HepG2 (cell line): ENCODE measurements at regions not wholly inside any gene's neighbourhood (a gene's known extent, or its start where the extent isn't known, plus 50 kb on each side); places are given as distances from the start of the nearest gene placed in this dataset.

Experiments
- ATAC-seq: fragments of 200-7000 bp; cut with Tn5 transposase; 3 replicates; pipeline ENCODE4 v1.9.1; 2020; ENCODE audit warnings: mild to moderate bottlenecking, moderate library complexity
- BruUV-seq: library from RNA; stranded (reverse); fragments of 400-500 nt; replicated peaks from 2 replicates; lab custom pipeline; 2021; lab: Mats Ljungman, UMichigan
- CTCF ChIA-PET: fragments of 300-600 bp; formaldehyde crosslinking; extraction: SDS; loops from one replicate; lab custom pipeline; 2021; ENCODE audit warnings: low total read pairs, inconsistent platforms, low intra/inter-chr PET ratio; lab: Yijun Ruan, JAX
- POLR2A ChIA-PET: fragments of 350-600 bp; sonication (Branson Sonifier 250); formaldehyde crosslinking; loops from one replicate; lab custom pipeline; 2020; ENCODE audit warnings: antibody characterized with exemption, inconsistent platforms; lab: Yijun Ruan, JAX
- DNase-seq: peaks from one replicate; pipeline ENCODE4 v3.0.0-alpha.2; 2015; ENCODE audit warnings: low spot score
- FAIRE-seq: peaks from 3 replicates; lab custom pipeline; 2011; peaks lifted over from hg19 to GRCh38; lab: Jason Lieb, UNC
- H2AFZ ChIP-seq: one replicate; pipeline ENCODE4 v1.6.1; 2011; ENCODE audit warnings: low read length, inconsistent platforms
- H3K27ac ChIP-seq: fragments of 300-600 bp; 3 replicates; pipeline ENCODE4 v1.8.0; 2011; ENCODE audit warnings: mixed run types, mild to moderate bottlenecking, mixed read lengths, low read length, inconsistent platforms; ENCODE audit not compliant: insufficient read depth; ENCODE audit errors: extremely low read length
- H3K27me3 ChIP-seq, 2 experiments: fragments of 200-600 bp in 1 of 2; 2 replicates in 1 of 2; 3 replicates in 1 of 2; pipeline versions ENCODE4 v1.6.0 to v1.8.0; 2011; ENCODE audit warnings: low read length in 2 of 2, mild to moderate bottlenecking in 2 of 2, moderate library complexity in 2 of 2, inconsistent platforms in 1 of 2; ENCODE audit not compliant: insufficient read depth in 2 of 2, control insufficient read depth in 1 of 2
- H3K36me3 ChIP-seq, 2 experiments: fragments of 200-600 bp in 1 of 2; replicated peaks in 1 of 2; 2 replicates in 1 of 2; 3 replicates in 1 of 2; pipeline versions ENCODE4 v1.5.1 to v1.8.0; 2011; ENCODE audit warnings: low read length in 2 of 2, inconsistent platforms in 1 of 2; ENCODE audit not compliant: insufficient read depth in 2 of 2, control insufficient read depth in 1 of 2
- H3K4me1 ChIP-seq: 2 replicates; pipeline ENCODE4 v1.5.1; 2012; ENCODE audit warnings: low read length, inconsistent platforms; ENCODE audit not compliant: insufficient read depth
- H3K4me2 ChIP-seq: 2 replicates; pipeline ENCODE4 v1.6.0; 2011; ENCODE audit warnings: low read depth, low read length, inconsistent platforms
- H3K4me3 ChIP-seq, 3 experiments: fragments of 200-600 bp in 1 of 3; sonication (generic), shearing (Covaris generic) in 1 of 3; replicated peaks in 1 of 3; 2 replicates each; pipeline ENCODE4 v1.5.1; 2011 to 2016; ENCODE audit warnings: low read length in 3 of 3, inconsistent platforms in 2 of 3, low read depth in 2 of 3, mild to moderate bottlenecking in 2 of 3, control low read depth in 1 of 3, mixed read lengths in 1 of 3; ENCODE audit not compliant: insufficient read depth in 1 of 3
- H3K79me2 ChIP-seq: one replicate; pipeline ENCODE4 v1.6.1; 2011; ENCODE audit warnings: low read length, inconsistent platforms; ENCODE audit not compliant: insufficient read depth
- H3K9ac ChIP-seq: 2 replicates; pipeline ENCODE4 v1.6.0; 2011; ENCODE audit warnings: mild to moderate bottlenecking, low read depth, low read length, inconsistent platforms; ENCODE audit not compliant: insufficient read depth
- H3K9me3 ChIP-seq: 2 replicates; pipeline ENCODE4 v1.5.1; 2012; ENCODE audit warnings: mild to moderate bottlenecking, low read length
- H4K20me1 ChIP-seq: 2 replicates; pipeline ENCODE4 v1.6.0; 2011; ENCODE audit warnings: inconsistent platforms, mild to moderate bottlenecking, low read length, moderate library complexity; ENCODE audit not compliant: insufficient read depth
- FOXA1 ChIP-seq, 2 experiments: fragments of 450-650 bp in 1 of 2; sonication (generic) in 1 of 2; formaldehyde crosslinking in 1 of 2; IDR thresholded peaks; 2 replicates each; pipeline versions ENCODE4 v1.4.0 to v1.6.1; 2016 to 2020; ENCODE audit warnings: missing genetic modification reagents in 1 of 2
- GABPB1 ChIP-seq: IDR thresholded peaks from 2 replicates; pipeline ENCODE4 v1.6.1; 2016; ENCODE audit warnings: mild to moderate bottlenecking, missing genetic modification reagents, moderate library complexity, missing compliant biosample characterization
- MBD4 ChIP-seq: IDR thresholded peaks from 2 replicates; pipeline ENCODE4 v1.6.1; 2012; ENCODE audit warnings: low read length, inconsistent platforms, borderline replicate concordance
- SAP130 ChIP-seq: IDR thresholded peaks from 2 replicates; pipeline ENCODE4 v1.6.1; 2016; ENCODE audit warnings: low read depth
- SMC3 ChIP-seq: IDR thresholded peaks from 2 replicates; pipeline ENCODE4 v1.6.1; 2011; ENCODE audit warnings: low read length, improper control_type of control experiment
- SNAPC2 ChIP-seq: sonication (generic); formaldehyde crosslinking; IDR thresholded peaks from 2 replicates; pipeline ENCODE4 v1.8.1; 2022; ENCODE audit warnings: mild to moderate bottlenecking, missing genetic modification reagents
- TOE1 ChIP-seq: sonication (generic); formaldehyde crosslinking; IDR thresholded peaks from 2 replicates; pipeline ENCODE4 v1.4.0; 2020; ENCODE audit warnings: mild to moderate bottlenecking, missing genetic modification reagents
- ZMAT3 ChIP-seq: sonication (generic); formaldehyde crosslinking; conservative IDR thresholded peaks from 2 replicates; pipeline ENCODE4 v1.7.0; 2021; ENCODE audit warnings: missing genetic modification reagents
- ZNF17 ChIP-seq: sonication (generic); formaldehyde crosslinking; IDR thresholded peaks from 2 replicates; pipeline ENCODE4 v1.5.0; 2020; ENCODE audit warnings: mild to moderate bottlenecking, missing genetic modification reagents
- ZNF230 ChIP-seq: sonication (generic); formaldehyde crosslinking; IDR thresholded peaks from 2 replicates; pipeline ENCODE4 v1.4.0; 2020; ENCODE audit warnings: mild to moderate bottlenecking, missing genetic modification reagents
- ZNF549 ChIP-seq: sonication (generic); formaldehyde crosslinking; IDR thresholded peaks from 2 replicates; pipeline ENCODE4 v1.5.0; 2020; ENCODE audit warnings: missing genetic modification reagents
- ZNF703 ChIP-seq: sonication (generic); formaldehyde crosslinking; IDR thresholded peaks from 2 replicates; pipeline ENCODE4 v1.5.1; 2020; ENCODE audit warnings: missing genetic modification reagents, mild to moderate bottlenecking, moderate library complexity, borderline replicate concordance
- ZNF75D ChIP-seq: sonication (generic); formaldehyde crosslinking; IDR thresholded peaks from 2 replicates; pipeline ENCODE4 v1.8.1; 2023; ENCODE audit warnings: missing genetic modification reagents, mild to moderate bottlenecking, borderline replicate concordance
- WGBS: methylation state at CpG from one replicate; pipeline ENCODE4 v1.1.6; 2017; ENCODE audit warnings: low lambda C conversion rate; 5-methylcytosine and 5-hydroxymethylcytosine counted together
- in situ Hi-C: cut with HindIII; loops from 2 replicates; pipeline ENCODE4 v1.10.0; 2017; ENCODE audit warnings: low pct_unique_long_range_greater_than_20kb; ENCODE audit not compliant: extremely low pct_ligation_motif_present
- intact Hi-C: fragments of 100-400 bp; cut with micrococcal nuclease; formaldehyde crosslinking; loops from one replicate; pipeline ENCODE4 v1.10.0; 2022; ENCODE audit not compliant: unreplicated experiment
- TF ChIP-seq, protein P1 (sequence below): sonication (generic); formaldehyde crosslinking; IDR thresholded peaks from 2 replicates; pipeline ENCODE4 v1.8.1; 2023; ENCODE audit warnings: mild to moderate bottlenecking, missing genetic modification reagents
- TF ChIP-seq, protein P2 (sequence below): sonication (generic); formaldehyde crosslinking; IDR thresholded peaks from 2 replicates; pipeline ENCODE4 v1.8.0; 2022; ENCODE audit warnings: missing genetic modification reagents, mild to moderate bottlenecking, borderline replicate concordance
- TF ChIP-seq, protein P3 (sequence below): sonication (generic); formaldehyde crosslinking; IDR thresholded peaks from 2 replicates; pipeline ENCODE4 v1.4.0; 2020; ENCODE audit warnings: missing genetic modification reagents
- TF ChIP-seq, protein P4 (sequence below): sonication (generic); formaldehyde crosslinking; IDR thresholded peaks from 2 replicates; pipeline ENCODE4 v1.4.0; 2020; ENCODE audit warnings: mild to moderate bottlenecking, low read depth, missing genetic modification reagents

DNA sequence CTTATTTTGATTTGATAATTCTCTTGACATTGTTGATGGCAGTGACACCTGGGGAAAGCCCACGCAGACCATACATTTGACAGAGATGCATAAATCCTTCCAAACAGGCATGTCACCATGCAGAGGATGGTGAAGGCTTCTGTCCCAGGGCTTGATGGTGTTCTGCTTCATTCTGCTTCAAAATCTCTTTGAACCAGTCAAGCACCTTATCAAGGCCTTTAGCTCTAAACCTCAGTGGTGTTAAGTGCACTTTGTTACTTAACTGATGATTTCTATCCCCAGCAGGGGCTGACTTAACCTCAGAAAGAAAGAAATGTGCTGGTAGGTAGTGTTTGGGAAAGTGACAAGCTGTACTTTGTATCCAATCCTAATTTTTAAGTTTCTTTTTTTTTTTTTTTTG, 81.1 kb downstream of the RRAGC start:
- Histone ChIP-seq H3K4me1 (peaks cover 6% of the 10 kb centered on the region), H3K79me2 (no peaks in the 10 kb centered on the region), H3K27ac (no peak overlapping the region), H3K9ac (no peak overlapping the region), H3K27me3 (peaks cover 0 to 27% of the 10 kb centered on the region in 2 experiments; a peak in 4 of 5 replicates)
- CTCF ChIA-PET = no interaction called here
- WGBS = 0% methylated on average over 1 of the region's 1 CpG
- ATAC-seq = no peak
- TF ChIP-seq ZNF549 (CRISPR knock-in tag) (no peak), SMC3 (no peak), MBD4 (no peak), ZNF703 (no peak), ZNF17 (CRISPR knock-in tag) (no peak), TOE1 (CRISPR knock-in tag) (no peak), ZNF75D (no peak), SNAPC2 (CRISPR knock-in tag) (no peak), ZMAT3 (CRISPR knock-in tag) (no peak), FOXA1 (IDR thresholded peaks at IDR 0.05) (no peak), FOXA1 (CRISPR knock-in tag; IDR thresholded peaks at IDR 0.05) (no peak), GABPB1 (CRISPR knock-in tag) (no peak), SAP130 (CRISPR knock-in tag) (no peak), ZNF230 (no peak)
- TF ChIP-seq, protein P1, sequence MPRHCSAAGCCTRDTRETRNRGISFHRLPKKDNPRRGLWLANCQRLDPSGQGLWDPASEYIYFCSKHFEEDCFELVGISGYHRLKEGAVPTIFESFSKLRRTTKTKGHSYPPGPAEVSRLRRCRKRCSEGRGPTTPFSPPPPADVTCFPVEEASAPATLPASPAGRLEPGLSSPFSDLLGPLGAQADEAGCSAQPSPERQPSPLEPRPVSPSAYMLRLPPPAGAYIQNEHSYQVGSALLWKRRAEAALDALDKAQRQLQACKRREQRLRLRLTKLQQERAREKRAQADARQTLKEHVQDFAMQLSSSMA (CRISPR knock-in tag) = no peak
- TF ChIP-seq, protein P2, sequence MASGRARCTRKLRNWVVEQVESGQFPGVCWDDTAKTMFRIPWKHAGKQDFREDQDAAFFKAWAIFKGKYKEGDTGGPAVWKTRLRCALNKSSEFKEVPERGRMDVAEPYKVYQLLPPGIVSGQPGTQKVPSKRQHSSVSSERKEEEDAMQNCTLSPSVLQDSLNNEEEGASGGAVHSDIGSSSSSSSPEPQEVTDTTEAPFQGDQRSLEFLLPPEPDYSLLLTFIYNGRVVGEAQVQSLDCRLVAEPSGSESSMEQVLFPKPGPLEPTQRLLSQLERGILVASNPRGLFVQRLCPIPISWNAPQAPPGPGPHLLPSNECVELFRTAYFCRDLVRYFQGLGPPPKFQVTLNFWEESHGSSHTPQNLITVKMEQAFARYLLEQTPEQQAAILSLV = no peak
- TF ChIP-seq, protein P3, sequence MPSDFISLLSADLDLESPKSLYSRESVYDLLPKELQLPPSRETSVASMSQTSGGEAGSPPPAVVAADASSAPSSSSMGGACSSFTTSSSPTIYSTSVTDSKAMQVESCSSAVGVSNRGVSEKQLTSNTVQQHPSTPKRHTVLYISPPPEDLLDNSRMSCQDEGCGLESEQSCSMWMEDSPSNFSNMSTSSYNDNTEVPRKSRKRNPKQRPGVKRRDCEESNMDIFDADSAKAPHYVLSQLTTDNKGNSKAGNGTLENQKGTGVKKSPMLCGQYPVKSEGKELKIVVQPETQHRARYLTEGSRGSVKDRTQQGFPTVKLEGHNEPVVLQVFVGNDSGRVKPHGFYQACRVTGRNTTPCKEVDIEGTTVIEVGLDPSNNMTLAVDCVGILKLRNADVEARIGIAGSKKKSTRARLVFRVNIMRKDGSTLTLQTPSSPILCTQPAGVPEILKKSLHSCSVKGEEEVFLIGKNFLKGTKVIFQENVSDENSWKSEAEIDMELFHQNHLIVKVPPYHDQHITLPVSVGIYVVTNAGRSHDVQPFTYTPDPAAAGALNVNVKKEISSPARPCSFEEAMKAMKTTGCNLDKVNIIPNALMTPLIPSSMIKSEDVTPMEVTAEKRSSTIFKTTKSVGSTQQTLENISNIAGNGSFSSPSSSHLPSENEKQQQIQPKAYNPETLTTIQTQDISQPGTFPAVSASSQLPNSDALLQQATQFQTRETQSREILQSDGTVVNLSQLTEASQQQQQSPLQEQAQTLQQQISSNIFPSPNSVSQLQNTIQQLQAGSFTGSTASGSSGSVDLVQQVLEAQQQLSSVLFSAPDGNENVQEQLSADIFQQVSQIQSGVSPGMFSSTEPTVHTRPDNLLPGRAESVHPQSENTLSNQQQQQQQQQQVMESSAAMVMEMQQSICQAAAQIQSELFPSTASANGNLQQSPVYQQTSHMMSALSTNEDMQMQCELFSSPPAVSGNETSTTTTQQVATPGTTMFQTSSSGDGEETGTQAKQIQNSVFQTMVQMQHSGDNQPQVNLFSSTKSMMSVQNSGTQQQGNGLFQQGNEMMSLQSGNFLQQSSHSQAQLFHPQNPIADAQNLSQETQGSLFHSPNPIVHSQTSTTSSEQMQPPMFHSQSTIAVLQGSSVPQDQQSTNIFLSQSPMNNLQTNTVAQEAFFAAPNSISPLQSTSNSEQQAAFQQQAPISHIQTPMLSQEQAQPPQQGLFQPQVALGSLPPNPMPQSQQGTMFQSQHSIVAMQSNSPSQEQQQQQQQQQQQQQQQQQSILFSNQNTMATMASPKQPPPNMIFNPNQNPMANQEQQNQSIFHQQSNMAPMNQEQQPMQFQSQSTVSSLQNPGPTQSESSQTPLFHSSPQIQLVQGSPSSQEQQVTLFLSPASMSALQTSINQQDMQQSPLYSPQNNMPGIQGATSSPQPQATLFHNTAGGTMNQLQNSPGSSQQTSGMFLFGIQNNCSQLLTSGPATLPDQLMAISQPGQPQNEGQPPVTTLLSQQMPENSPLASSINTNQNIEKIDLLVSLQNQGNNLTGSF (CRISPR knock-in tag) = no peak
- TF ChIP-seq, protein P4, sequence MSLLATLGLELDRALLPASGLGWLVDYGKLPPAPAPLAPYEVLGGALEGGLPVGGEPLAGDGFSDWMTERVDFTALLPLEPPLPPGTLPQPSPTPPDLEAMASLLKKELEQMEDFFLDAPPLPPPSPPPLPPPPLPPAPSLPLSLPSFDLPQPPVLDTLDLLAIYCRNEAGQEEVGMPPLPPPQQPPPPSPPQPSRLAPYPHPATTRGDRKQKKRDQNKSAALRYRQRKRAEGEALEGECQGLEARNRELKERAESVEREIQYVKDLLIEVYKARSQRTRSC (CRISPR knock-in tag) = no peak
- TF ChIP-seq, all 625 proteins: peak for 0
- no peak overlapping the region for H2AFZ ChIP-seq
- intact Hi-C loops = no loop called here
- H3K36me3 ChIP-seq = no peaks in the 10 kb centered on the region
- POLR2A ChIA-PET = no interaction called here
- no peaks in the 10 kb centered on the region for H4K20me1 ChIP-seq
- DNase-seq = no peak
- FAIRE-seq = no peak
- in situ Hi-C loops = no loop called here
- H3K4me2 ChIP-seq = no peak overlapping the region
- H3K4me3 ChIP-seq = no peak overlapping the region
- no peaks in the 10 kb centered on the region for H3K9me3 ChIP-seq
- BruUV-seq = no TSS peak
